Pancreas (tissue), 10 donors: ENCODE measurements at regions not wholly inside any gene's neighbourhood (a gene's known extent, or its start where the extent isn't known, plus 50 kb on each side); places are given as distances from the start of the nearest gene placed in this dataset.

ENCODE experiments used
- ATAC-seq, 4 donors: fragments of 200-7000 bp; cut with Tn5 transposase; one replicate each; pipeline versions ENCODE4 v1.8.0 to v1.9.1; 2020; ENCODE audit warnings: mild to moderate bottlenecking in 4 of 4, moderate library complexity in 4 of 4
- DNase-seq, 6 donors: peaks; one replicate each; pipeline ENCODE4 v3.0.0-alpha.2; 2020
- FAIRE-seq: peaks from 2 replicates; lab custom pipeline; 2012; peaks lifted over from hg19 to GRCh38; lab: Jason Lieb, UNC
- H3K27ac ChIP-seq, 4 donors: fragments of 200-600 bp; sonication (generic); 1 replicate in 3 of 4; 2 replicates in 1 of 4; pipeline versions ENCODE4 v1.5.0 to v1.8.0; 2020
- H3K27me3 ChIP-seq, 4 donors: fragments of 200-600 bp; one replicate each; pipeline ENCODE4 v1.8.0; 2021
- H3K36me3 ChIP-seq, 3 donors: fragments of 200-600 bp; sonication (generic) in 1 of 3; one replicate each; pipeline versions ENCODE4 v1.5.0 to v1.8.0; 2020 to 2021
- H3K4me1 ChIP-seq, 3 donors: fragments of 200-600 bp; one replicate each; pipeline ENCODE4 v1.8.0; 2021
- H3K4me3 ChIP-seq, 4 donors: fragments of 200-600 bp; sonication (generic) in 2 of 4; one replicate each; pipeline versions ENCODE4 v1.5.0 to v1.8.0; 2020 to 2021
- H3K9me3 ChIP-seq, 4 donors: fragments of 200-600 bp; one replicate each; pipeline ENCODE4 v1.8.0; 2021
- CTCF ChIP-seq, 4 donors: fragments of 200-600 bp; sonication (generic) in 3 of 4; IDR thresholded peaks; one replicate each; pipeline versions ENCODE4 v1.5.0 to v1.8.0; 2021; ENCODE audit warnings: antibody characterized with exemption in 4 of 4
- WGBS, 2 donors: extraction: QIAGEN DNeasy Blood & Tissue Kit; methylation state at CpG; one replicate each; pipeline ENCODE4 v1.1.7; 2013; 5-methylcytosine and 5-hydroxymethylcytosine counted together
- intact Hi-C, 3 donors: fragments of 100-400 bp; cut with DNase I; formaldehyde crosslinking; loops; one replicate each; pipeline versions ENCODE4 v1.11.1 to v1.14.2; 2022
- donor health status: healthy with polysubstance abuse.
- donor health status: DM: no; HTN: no; CAD: no; lungs with moderate emphysema.
- donor health status: DM: no; HTN: no; CAD: no.
- donor health status: control.
- donor health status: control.
- donor health status: Bipolar disorder and iron deficiency.
- donor health status: DM: yes; HTN: yes; CAD: no.
- donor health status: DM: no; HTN: no; CAD: no.
- donor health status: DM: no; HTN: no; CAD: no.
- donor health status: DM: yes; HTN: yes; CAD: no.

- intact Hi-C loops = no loop called here
- 70 to 85% methylated on average over 4 of the region's 4 CpGs for WGBS, 2 donors
- no peak overlapping the region for H3K4me3 ChIP-seq
- ATAC-seq (no peak), FAIRE-seq (no peak), DNase-seq (no peak)
- H3K27ac ChIP-seq = no peak overlapping the region
- TF ChIP-seq CTCF (IDR thresholded peaks at IDR 0.05) = no peak
- H3K27me3 ChIP-seq = no peaks in the 10 kb centered on the region
- no peaks in the 10 kb centered on the region for H3K4me1 ChIP-seq
- no peaks in the 10 kb centered on the region for H3K9me3 ChIP-seq
- H3K36me3 ChIP-seq = no peaks in the 10 kb centered on the region
Observed at GRCh38 chr1:96349896-96350295, 371.7 kb upstream of the PTBP2 start.

- 34 to 43% methylated on average over 2 of the region's 2 CpGs for WGBS, 2 donors
- DNase-seq (no peak), FAIRE-seq (no peak)
Observed at GRCh38 chr1:96352733-96353132, 368.9 kb upstream of the PTBP2 start.

GRCh38 chr1:96355521-96355920 lies 366.1 kb upstream of the PTBP2 start:
- Histone ChIP-seq H3K4me1 (no peaks in the 10 kb centered on the region), H3K27me3 (no peaks in the 10 kb centered on the region), H3K36me3 (no peaks in the 10 kb centered on the region), H3K9me3 (no peaks in the 10 kb centered on the region), H3K27ac (no peak overlapping the region), H3K4me3 (no peak overlapping the region)
- FAIRE-seq (no peak), DNase-seq (no peak), ATAC-seq (no peak)
- intact Hi-C loops = no loop called here
- WGBS, 2 donors = 52 to 66% methylated on average over 6 of the region's 6 CpGs
- no peak for TF ChIP-seq CTCF (IDR thresholded peaks at IDR 0.05)

More at GRCh38 chr1:96352733-96353132, 368.9 kb upstream of the PTBP2 start:
- H3K9me3 ChIP-seq = no peaks in the 10 kb centered on the region
- H3K4me3 ChIP-seq = no peak overlapping the region
- no peaks in the 10 kb centered on the region for H3K36me3 ChIP-seq
- no peak for ATAC-seq
- no peak for TF ChIP-seq CTCF (IDR thresholded peaks at IDR 0.05)
- H3K27me3 ChIP-seq = no peaks in the 10 kb centered on the region
- intact Hi-C loops = no loop called here
- H3K27ac ChIP-seq = no peak overlapping the region
- no peaks in the 10 kb centered on the region for H3K4me1 ChIP-seq

- no peaks in the 10 kb centered on the region for H3K4me1 ChIP-seq
- no peak for FAIRE-seq
Observed at GRCh38 chr1:96355961-96356360, 365.6 kb upstream of the PTBP2 start.

More at GRCh38 chr1:96355961-96356360, 365.6 kb upstream of the PTBP2 start:
- no peaks in the 10 kb centered on the region for H3K36me3 ChIP-seq
- H3K27ac ChIP-seq = no peak overlapping the region
- WGBS, 2 donors = 66 to 78% methylated on average over 2 of the region's 2 CpGs
- no peaks in the 10 kb centered on the region for H3K27me3 ChIP-seq
- TF ChIP-seq CTCF (IDR thresholded peaks at IDR 0.05) = no peak
- H3K4me3 ChIP-seq = no peak overlapping the region
- ATAC-seq (no peak), DNase-seq (no peak)
- intact Hi-C loops = no loop called here
- no peaks in the 10 kb centered on the region for H3K9me3 ChIP-seq
